Left ventricle myocardium inferior (tissue), 1 donor: ENCODE measurements at regions not wholly inside any gene's neighbourhood (a gene's known extent, or its start where the extent isn't known, plus 50 kb on each side); places are given as distances from the start of the nearest gene placed in this dataset.

Source experiments
- DNase-seq: peaks from one replicate; pipeline ENCODE4 v3.0.0-alpha.2; 2020
- H3K27ac ChIP-seq: fragments of 200-600 bp; replicated peaks from 2 replicates; pipeline ENCODE4 v1.8.0; 2021
- H3K27me3 ChIP-seq: fragments of 200-600 bp; 2 replicates; pipeline ENCODE4 v1.8.0; 2021; ENCODE audit warnings: low read depth
- H3K36me3 ChIP-seq: fragments of 200-600 bp; 2 replicates; pipeline ENCODE4 v1.8.0; 2021
- H3K4me1 ChIP-seq: fragments of 200-600 bp; 2 replicates; pipeline ENCODE4 v1.8.0; 2021
- H3K4me3 ChIP-seq: fragments of 200-600 bp; 2 replicates; pipeline ENCODE4 v1.8.0; 2021; ENCODE audit warnings: mild to moderate bottlenecking, moderate library complexity
- H3K9me3 ChIP-seq: fragments of 200-600 bp; replicated peaks from 2 replicates; pipeline ENCODE4 v1.8.0; 2021
- CTCF ChIP-seq: fragments of 200-600 bp; IDR thresholded peaks from 2 replicates; pipeline ENCODE4 v1.8.0; 2021; ENCODE audit warnings: antibody characterized with exemption, mild to moderate bottlenecking, borderline replicate concordance
- intact Hi-C: fragments of 100-400 bp; cut with micrococcal nuclease; formaldehyde crosslinking; loops from one replicate; pipeline ENCODE4 v1.11.0; 2022
- donor health status: DM: no; HTN: yes; CAD: no; lungs with severe emphysema.

DNA sequence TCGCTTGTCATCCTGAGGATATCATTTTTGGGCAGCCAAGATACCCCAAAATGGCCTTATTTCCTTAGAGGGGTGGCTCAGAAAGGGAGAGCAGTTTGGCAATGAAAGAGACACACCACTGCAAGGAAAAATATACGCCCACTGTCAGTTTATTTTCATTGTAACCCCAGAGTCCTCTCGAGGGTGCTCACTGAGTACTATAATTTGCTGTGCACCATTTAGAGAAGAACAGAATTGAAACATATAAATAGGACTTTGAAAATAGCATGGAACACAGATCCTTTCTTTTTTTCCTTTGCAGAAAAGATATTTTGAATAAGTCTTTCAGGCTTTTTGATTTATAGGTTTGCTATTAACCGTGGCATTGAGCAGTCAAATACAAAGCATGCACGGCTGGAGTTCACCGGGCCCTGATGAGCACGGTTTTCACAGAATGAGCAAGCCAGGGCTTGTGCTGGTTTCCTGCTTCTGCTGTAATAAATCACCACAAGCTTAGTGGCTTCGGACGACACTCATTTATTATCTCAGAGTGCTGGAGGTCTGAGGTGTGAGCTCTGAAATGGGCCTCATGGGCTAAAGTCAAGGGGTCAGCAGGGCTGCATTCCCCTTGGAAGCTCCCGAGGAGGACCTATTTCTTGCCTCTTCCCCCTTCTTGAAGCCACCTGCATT lies 152.3 kb downstream of the ZNF664 start:
- Histone ChIP-seq H3K27ac (no peak overlapping the region), H3K9me3 (no peaks in the 10 kb centered on the region), H3K36me3 (no peaks in the 10 kb centered on the region), H3K4me3 (no peak overlapping the region), H3K4me1 (no peaks in the 10 kb centered on the region), H3K27me3 (peaks cover 25% of the 10 kb centered on the region)
- no peak for DNase-seq
- intact Hi-C loops = no loop called here
- no peak for TF ChIP-seq CTCF

DNA sequence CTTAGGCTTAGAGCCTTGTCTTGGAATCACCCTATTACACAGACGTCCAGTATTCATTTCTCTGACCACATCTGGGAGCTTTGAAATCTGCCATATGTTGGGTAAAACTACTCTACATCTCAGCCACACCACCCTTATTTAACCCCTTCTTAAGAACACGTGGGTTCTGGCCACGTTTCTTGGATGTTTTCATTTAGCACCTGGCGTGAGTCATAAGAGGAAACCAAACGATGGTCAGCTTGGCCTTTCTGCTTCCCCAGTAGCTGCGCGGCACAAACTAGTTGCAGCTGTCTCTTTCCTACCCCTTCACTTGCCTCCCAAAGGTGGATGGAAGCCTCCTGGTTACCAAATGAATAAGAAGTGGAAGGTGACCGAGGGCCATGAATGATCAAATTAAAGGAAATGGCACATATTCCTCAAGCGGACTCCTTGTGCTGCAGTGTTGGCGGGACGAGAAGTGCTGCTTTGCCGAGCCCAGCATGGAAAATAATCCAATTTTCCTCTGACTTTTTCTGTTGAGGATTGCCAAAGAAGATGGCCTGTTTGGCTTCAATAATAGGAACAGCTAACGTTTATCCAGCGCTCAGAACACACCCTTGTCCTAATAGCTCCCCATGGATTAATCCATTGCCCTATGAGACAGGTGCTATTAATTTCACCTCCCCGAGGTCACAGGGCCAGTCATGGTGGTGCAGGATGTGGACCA lies 154.1 kb downstream of the ZNF664 start:
- Histone ChIP-seq H3K4me1 (no peaks in the 10 kb centered on the region), H3K4me3 (no peak overlapping the region), H3K9me3 (no peaks in the 10 kb centered on the region), H3K36me3 (no peaks in the 10 kb centered on the region), H3K27ac (no peak overlapping the region), H3K27me3 (peaks cover 20% of the 10 kb centered on the region)
- no peak for DNase-seq
- no peak for TF ChIP-seq CTCF
- intact Hi-C loops = no loop called here

- intact Hi-C loops = no loop called here
Observed at GRCh38 chr12:124129132-124129531, 156.1 kb downstream of the ZNF664 start.

GRCh38 chr12:124130691-124131591 lies 157.9 kb downstream of the ZNF664 start:
- no peak overlapping the region for H3K4me3 ChIP-seq
- no peak overlapping the region for H3K27ac ChIP-seq
- no peaks in the 10 kb centered on the region for H3K36me3 ChIP-seq
- DNase-seq = no peak
- intact Hi-C loops = no loop called here
- no peak for TF ChIP-seq CTCF
- H3K27me3 ChIP-seq = peaks cover 7% of the 10 kb centered on the region
- no peaks in the 10 kb centered on the region for H3K4me1 ChIP-seq
- H3K9me3 ChIP-seq = no peaks in the 10 kb centered on the region

More at GRCh38 chr12:124129132-124129531, 156.1 kb downstream of the ZNF664 start:
- Histone ChIP-seq H3K4me1 (no peaks in the 10 kb centered on the region), H3K36me3 (no peaks in the 10 kb centered on the region), H3K27me3 (peaks cover 12% of the 10 kb centered on the region), H3K27ac (no peak overlapping the region), H3K4me3 (no peak overlapping the region), H3K9me3 (no peaks in the 10 kb centered on the region)
- no peak for TF ChIP-seq CTCF
- no peak for DNase-seq

DNA sequence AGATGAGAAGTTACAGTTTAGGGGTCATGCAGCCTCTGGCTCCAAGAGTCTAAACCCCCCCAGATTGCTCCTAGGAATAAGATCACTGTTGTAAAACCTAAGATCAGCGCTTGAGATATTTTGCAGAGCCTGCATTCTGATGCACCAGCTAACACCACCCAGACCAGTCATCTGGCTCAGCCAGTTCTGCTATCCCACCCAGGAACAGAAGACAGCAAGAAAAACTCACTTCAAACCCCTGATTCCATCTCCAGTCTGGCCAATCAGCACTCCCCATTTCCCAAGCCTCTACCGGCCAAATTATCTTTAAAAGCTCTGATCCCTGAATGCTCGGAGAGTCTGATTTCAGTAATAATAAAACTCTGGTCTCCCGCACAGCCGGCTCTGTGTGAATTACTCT lies 158.6 kb downstream of the ZNF664 start:
- intact Hi-C loops = no loop called here
- peaks cover 7% of the 10 kb centered on the region for H3K27me3 ChIP-seq
- H3K4me1 ChIP-seq = no peaks in the 10 kb centered on the region
- no peak for TF ChIP-seq CTCF
- H3K9me3 ChIP-seq = no peaks in the 10 kb centered on the region
- no peak overlapping the region for H3K4me3 ChIP-seq
- H3K36me3 ChIP-seq = no peaks in the 10 kb centered on the region
- H3K27ac ChIP-seq = no peak overlapping the region
- DNase-seq = no peak
